ENCODE measurements at regions not wholly inside any gene's neighbourhood (a gene's known extent, or its start where the extent isn't known, plus 50 kb on each side); places are given as distances from the start of the nearest gene placed in this dataset.

DNA sequence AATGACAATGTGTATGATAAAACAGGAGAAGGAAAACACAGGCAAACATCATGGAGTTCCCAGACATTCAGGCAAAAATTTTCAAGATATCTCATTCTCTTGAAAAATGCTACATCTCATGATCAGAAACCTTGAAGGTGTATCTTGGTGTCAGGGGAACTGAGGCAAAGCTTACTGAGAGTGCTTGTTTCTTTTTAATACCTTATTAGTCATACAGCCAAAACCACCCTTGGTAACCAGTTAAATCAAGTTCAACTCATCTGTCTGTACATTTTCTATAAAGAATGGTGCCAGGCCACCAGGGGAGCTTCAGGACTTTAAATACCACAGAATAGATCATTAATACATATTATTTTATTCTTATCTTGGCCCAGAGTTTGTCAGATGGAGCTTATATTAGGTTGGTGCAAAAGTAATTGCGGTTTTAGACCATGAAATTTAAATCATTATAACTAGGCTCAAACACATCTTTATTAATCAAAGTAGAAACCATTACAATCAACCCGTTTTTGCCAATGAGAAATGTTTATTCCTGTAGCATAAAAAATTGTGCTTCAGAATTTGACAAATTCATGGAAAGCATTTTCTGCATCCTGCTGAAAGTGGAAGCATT lies 1036.0 kb downstream of the AMY1C start:
- 72 to 76% methylated on average over 2 of the region's 2 CpGs for WGBS, 2 donors
- no peaks in the 10 kb centered on the region for H3K9me3 ChIP-seq
- no peaks in the 10 kb centered on the region for H3K36me3 ChIP-seq
- H3K27me3 ChIP-seq = no peaks in the 10 kb centered on the region
- TF ChIP-seq, protein P1, sequence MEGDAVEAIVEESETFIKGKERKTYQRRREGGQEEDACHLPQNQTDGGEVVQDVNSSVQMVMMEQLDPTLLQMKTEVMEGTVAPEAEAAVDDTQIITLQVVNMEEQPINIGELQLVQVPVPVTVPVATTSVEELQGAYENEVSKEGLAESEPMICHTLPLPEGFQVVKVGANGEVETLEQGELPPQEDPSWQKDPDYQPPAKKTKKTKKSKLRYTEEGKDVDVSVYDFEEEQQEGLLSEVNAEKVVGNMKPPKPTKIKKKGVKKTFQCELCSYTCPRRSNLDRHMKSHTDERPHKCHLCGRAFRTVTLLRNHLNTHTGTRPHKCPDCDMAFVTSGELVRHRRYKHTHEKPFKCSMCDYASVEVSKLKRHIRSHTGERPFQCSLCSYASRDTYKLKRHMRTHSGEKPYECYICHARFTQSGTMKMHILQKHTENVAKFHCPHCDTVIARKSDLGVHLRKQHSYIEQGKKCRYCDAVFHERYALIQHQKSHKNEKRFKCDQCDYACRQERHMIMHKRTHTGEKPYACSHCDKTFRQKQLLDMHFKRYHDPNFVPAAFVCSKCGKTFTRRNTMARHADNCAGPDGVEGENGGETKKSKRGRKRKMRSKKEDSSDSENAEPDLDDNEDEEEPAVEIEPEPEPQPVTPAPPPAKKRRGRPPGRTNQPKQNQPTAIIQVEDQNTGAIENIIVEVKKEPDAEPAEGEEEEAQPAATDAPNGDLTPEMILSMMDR (IDR thresholded peaks at IDR 0.05) = no peak
- TF ChIP-seq EP300 (IDR thresholded peaks at IDR 0.05) (no peak), POLR2AphosphoS5 (IDR thresholded peaks at IDR 0.05) (no peak), POLR2A (IDR thresholded peaks at IDR 0.05) (no peak)
- no peak for DNase-seq
- no peak overlapping the region for H3K27ac ChIP-seq
- no peaks in the 10 kb centered on the region for H3K4me1 ChIP-seq
- no peak overlapping the region for H3K4me3 ChIP-seq
- no peak for ATAC-seq (ENCODE audit: low FRiP score in 2 of 2)

DNA sequence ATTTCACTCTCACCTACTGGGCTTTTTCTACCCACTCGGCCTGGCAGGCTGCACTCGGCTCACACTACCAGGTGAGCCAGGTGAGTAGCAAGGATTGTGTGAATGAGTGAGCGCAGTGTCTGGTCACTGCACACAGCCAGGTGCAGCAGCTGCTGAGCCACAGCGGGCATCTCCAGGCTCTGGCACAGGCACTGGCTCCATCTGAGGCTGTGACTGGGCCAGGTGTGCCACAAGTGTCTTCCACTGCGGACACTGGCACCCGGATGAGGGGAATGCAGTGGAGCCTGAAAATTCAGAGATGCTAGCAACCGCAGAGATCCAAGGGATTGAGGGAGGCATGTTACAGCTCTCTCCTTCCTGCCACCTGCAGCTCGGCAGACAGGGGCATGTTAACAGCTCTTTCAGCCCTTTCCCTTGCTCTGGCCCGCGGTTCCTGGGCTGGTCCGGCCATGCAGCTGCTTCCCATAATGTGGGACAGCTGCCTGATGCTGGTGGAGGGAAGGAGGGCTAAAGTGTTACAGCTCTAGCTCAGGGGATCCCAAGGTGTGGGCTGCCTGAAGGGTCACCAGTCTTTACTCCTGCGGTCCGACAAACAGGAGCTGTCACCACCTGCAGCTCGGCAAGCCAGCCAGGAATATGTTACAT lies 1038.3 kb downstream of the AMY1C start:
- 92 to 94% methylated on average over 6 to 14 of the region's 14 CpGs for WGBS, 2 donors
- ATAC-seq (ENCODE audit: low FRiP score in 2 of 2) = peak in 1 of 2 donors; percentile 22
- TF ChIP-seq POLR2A (IDR thresholded peaks at IDR 0.05) (no peak), EP300 (IDR thresholded peaks at IDR 0.05) (no peak), POLR2AphosphoS5 (IDR thresholded peaks at IDR 0.05) (no peak)
- TF ChIP-seq, protein P1 (IDR thresholded peaks at IDR 0.05) = no peak

DNA sequence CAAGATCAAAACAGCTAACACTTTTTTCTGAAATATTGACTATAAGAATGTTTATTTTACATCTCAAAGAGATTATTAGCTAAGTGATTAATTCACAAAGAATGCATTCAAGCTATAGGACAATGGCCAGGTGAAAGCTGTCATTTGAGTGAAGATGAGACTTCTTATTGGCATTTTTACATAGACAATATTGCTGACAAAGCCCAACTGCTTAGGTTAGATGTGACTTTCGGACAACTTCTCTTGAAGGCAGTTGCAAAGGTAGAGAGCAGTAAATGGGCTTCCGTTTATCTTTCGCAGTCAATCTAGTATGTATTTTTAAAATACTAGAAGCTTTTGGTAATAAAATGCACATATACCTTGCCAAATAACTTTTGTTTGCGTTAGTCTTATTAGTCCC lies 1041.3 kb downstream of the AMY1C start:
- 85 to 93% methylated on average over 4 of the region's 4 CpGs for WGBS, 2 donors
- Histone ChIP-seq H3K4me1 (no peaks in the 10 kb centered on the region), H3K4me3 (no peak overlapping the region), H3K36me3 (no peaks in the 10 kb centered on the region), H3K9me3 (no peaks in the 10 kb centered on the region), H3K27me3 (no peaks in the 10 kb centered on the region), H3K27ac (no peak overlapping the region)
- ATAC-seq (ENCODE audit: low FRiP score in 2 of 2) (no peak), DNase-seq (no peak)
- TF ChIP-seq POLR2A (IDR thresholded peaks at IDR 0.05) (no peak), EP300 (IDR thresholded peaks at IDR 0.05) (no peak), POLR2AphosphoS5 (IDR thresholded peaks at IDR 0.05) (no peak)
- TF ChIP-seq, protein P1 (IDR thresholded peaks at IDR 0.05) = no peak

More for the DNA sequence above, 1038.3 kb downstream of the AMY1C start:
- H3K4me1 ChIP-seq = no peaks in the 10 kb centered on the region
- DNase-seq = peak in 1 of 2 donors; percentile 44
- H3K4me3 ChIP-seq = no peak overlapping the region
- H3K27ac ChIP-seq = no peak overlapping the region
- no peaks in the 10 kb centered on the region for H3K9me3 ChIP-seq
- H3K36me3 ChIP-seq = no peaks in the 10 kb centered on the region
- H3K27me3 ChIP-seq = no peaks in the 10 kb centered on the region

DNA sequence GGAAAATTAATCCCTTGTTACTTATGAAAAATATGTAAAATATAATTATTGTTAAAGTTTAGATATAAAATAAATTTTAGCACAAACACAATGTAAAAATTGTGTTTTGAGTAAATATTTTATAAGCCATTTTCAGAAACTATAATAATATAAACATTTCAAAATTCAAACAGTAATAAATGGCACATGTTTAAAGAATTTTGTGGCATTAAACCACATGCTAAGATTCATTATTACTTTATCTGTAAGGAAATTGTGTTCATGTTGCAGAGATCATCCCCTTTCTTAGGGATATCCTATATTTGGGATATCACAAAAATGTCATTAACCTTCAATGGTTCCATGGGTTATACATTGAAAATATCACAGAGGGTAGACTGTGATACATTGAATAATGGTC lies 1044.3 kb downstream of the AMY1C start:
- H3K36me3 ChIP-seq = no peaks in the 10 kb centered on the region
- no peaks in the 10 kb centered on the region for H3K27me3 ChIP-seq
- H3K4me3 ChIP-seq = no peak overlapping the region
- H3K27ac ChIP-seq = no peak overlapping the region
- DNase-seq (no peak), ATAC-seq (ENCODE audit: low FRiP score in 2 of 2) (no peak)
- H3K9me3 ChIP-seq = no peaks in the 10 kb centered on the region
- TF ChIP-seq, protein P1 (IDR thresholded peaks at IDR 0.05) = no peak
- no peak for TF ChIP-seq POLR2AphosphoS5 (IDR thresholded peaks at IDR 0.05)
- no peak for TF ChIP-seq POLR2A (IDR thresholded peaks at IDR 0.05)
- TF ChIP-seq EP300 (IDR thresholded peaks at IDR 0.05) = no peak
- H3K4me1 ChIP-seq = no peaks in the 10 kb centered on the region

DNA sequence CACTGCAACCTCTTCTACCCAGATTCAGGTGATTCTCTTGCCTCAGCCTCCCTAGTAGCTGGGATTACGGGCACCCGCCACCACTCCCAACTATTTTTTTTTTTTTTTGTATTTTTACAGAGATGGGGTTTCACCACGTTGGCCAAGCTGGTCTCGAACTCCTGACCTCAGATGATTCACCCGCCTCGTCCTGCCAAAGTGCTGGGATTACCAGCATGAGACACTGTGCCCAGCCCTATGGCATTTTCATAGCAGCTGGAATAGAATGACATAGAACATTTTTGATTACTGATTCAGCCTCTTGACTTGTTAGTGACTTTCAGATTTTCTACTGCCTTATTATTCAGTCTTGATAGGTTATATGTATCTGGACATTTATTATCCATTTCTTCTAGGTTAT lies 1046.2 kb downstream of the AMY1C start:
- Histone ChIP-seq H3K4me3 (no peak overlapping the region), H3K4me1 (no peaks in the 10 kb centered on the region), H3K27ac (no peak overlapping the region), H3K36me3 (no peaks in the 10 kb centered on the region), H3K27me3 (no peaks in the 10 kb centered on the region), H3K9me3 (no peaks in the 10 kb centered on the region)
- no peak for DNase-seq
- no peak for ATAC-seq (ENCODE audit: low FRiP score in 2 of 2)
- WGBS, 2 donors = 92 to 96% methylated on average over 6 of the region's 6 CpGs
- no peak for TF ChIP-seq EP300 (IDR thresholded peaks at IDR 0.05)
- TF ChIP-seq POLR2AphosphoS5 (IDR thresholded peaks at IDR 0.05) = no peak
- TF ChIP-seq, protein P1 (IDR thresholded peaks at IDR 0.05) = no peak
- TF ChIP-seq POLR2A (IDR thresholded peaks at IDR 0.05) = no peak
